SU-DHL-6 (cell line): ENCODE measurements at regions not wholly inside any gene's neighbourhood (a gene's known extent, or its start where the extent isn't known, plus 50 kb on each side); places are given as distances from the start of the nearest gene placed in this dataset.

Experiments used
- H2AFZ ChIP-seq: fragments of 200-600 bp; sonication (generic); 2 replicates; pipeline ENCODE4 v1.6.1; 2014; ENCODE audit warnings: low read depth, mild to moderate bottlenecking, moderate library complexity, mixed read lengths, antibody characterized with exemption, low read length; ENCODE audit not compliant: severe bottlenecking
- H3F3A ChIP-seq: fragments of 200-600 bp; shearing (Covaris generic); 2 replicates; pipeline ENCODE4 v1.6.0; 2016; ENCODE audit warnings: antibody characterized with exemption, mild to moderate bottlenecking; ENCODE audit not compliant: insufficient read depth
- H3K27ac ChIP-seq: fragments of 200-600 bp; sonication (generic); 2 replicates; pipeline ENCODE4 v1.5.1; 2016; ENCODE audit warnings: low read depth, mild to moderate bottlenecking, low read length, moderate library complexity, mixed read lengths
- H3K27me3 ChIP-seq: fragments of 200-600 bp; sonication (generic), shearing (Covaris generic); 2 replicates; pipeline ENCODE4 v1.6.0; 2014; ENCODE audit warnings: mild to moderate bottlenecking, low read length
- H3K36me3 ChIP-seq: fragments of 200-600 bp; sonication (generic); 2 replicates; pipeline ENCODE4 v1.6.1; 2014; ENCODE audit warnings: mild to moderate bottlenecking, low read length, mixed read lengths
- H3K4me2 ChIP-seq: fragments of 300-600, 200-600 bp; shearing (Covaris generic), sonication (generic); 2 replicates; pipeline ENCODE4 v1.6.0; 2014; ENCODE audit warnings: low read length, low read depth, mild to moderate bottlenecking; ENCODE audit not compliant: poor library complexity, severe bottlenecking
- H3K4me3 ChIP-seq: fragments of 200-600 bp; sonication (generic); 2 replicates; pipeline ENCODE4 v1.5.1; 2014; ENCODE audit warnings: antibody characterized with exemption, low read length, mild to moderate bottlenecking, mixed read lengths; ENCODE audit not compliant: insufficient read depth, poor library complexity, severe bottlenecking
- H3K79me2 ChIP-seq: fragments of 200-600 bp; sonication (generic); 2 replicates; pipeline ENCODE4 v1.6.1; 2014; ENCODE audit warnings: mild to moderate bottlenecking, low read length, moderate library complexity; ENCODE audit not compliant: insufficient read depth
- H3K9ac ChIP-seq: fragments of 200-600 bp; sonication (generic); 2 replicates; pipeline ENCODE4 v1.7.0; 2014; ENCODE audit warnings: mild to moderate bottlenecking, low read length
- H3K9me2 ChIP-seq: fragments of 200-600 bp; sonication (generic); replicated peaks from 2 replicates; pipeline ENCODE4 v1.6.1; 2014; ENCODE audit warnings: low read length; ENCODE audit not compliant: insufficient read depth
- H3K9me3 ChIP-seq: fragments of 200-600 bp; sonication (generic); 2 replicates; pipeline ENCODE4 v1.6.1; 2014; ENCODE audit warnings: low read length, mixed read lengths; ENCODE audit not compliant: insufficient read depth
- H4K20me1 ChIP-seq: fragments of 200-600 bp; sonication (generic); 2 replicates; pipeline ENCODE4 v1.6.1; 2014; ENCODE audit warnings: low read depth, mild to moderate bottlenecking, antibody characterized with exemption, low read length, moderate library complexity, mixed read lengths
- EZH2phosphoT487 ChIP-seq: fragments of 200-600 bp; sonication (generic), shearing (Covaris generic); conservative IDR thresholded peaks from 2 replicates; pipeline ENCODE4 v1.6.1; 2018; ENCODE audit warnings: mild to moderate bottlenecking, antibody characterized with exemption, low read length, moderate library complexity, mixed read lengths
- TF ChIP-seq, protein P1 (sequence below): fragments of 200-600 bp; sonication (generic); IDR thresholded peaks from one replicate; pipeline ENCODE4 v1.5.1; 2017; ENCODE audit warnings: antibody characterized with exemption, mild to moderate bottlenecking, low read length, moderate library complexity; ENCODE audit not compliant: insufficient read depth, poor library complexity, severe bottlenecking

GRCh38 chr5:174990909-174991308 is 266.5 kb downstream of the MSX2 start:
- Histone ChIP-seq H4K20me1 (no peaks in the 10 kb centered on the region), H3K36me3 (no peaks in the 10 kb centered on the region), H3K4me2 (no peak overlapping the region), H2AFZ (no peak overlapping the region), H3F3A (no peaks in the 10 kb centered on the region), H3K9me3 (no peaks in the 10 kb centered on the region), H3K27ac (no peak overlapping the region), H3K9ac (no peak overlapping the region), H3K4me3 (no peak overlapping the region), H3K9me2 (no peaks in the 10 kb centered on the region), H3K79me2 (no peaks in the 10 kb centered on the region), H3K27me3 (no peaks in the 10 kb centered on the region)
- no peak for TF ChIP-seq EZH2phosphoT487
- TF ChIP-seq, protein P1, sequence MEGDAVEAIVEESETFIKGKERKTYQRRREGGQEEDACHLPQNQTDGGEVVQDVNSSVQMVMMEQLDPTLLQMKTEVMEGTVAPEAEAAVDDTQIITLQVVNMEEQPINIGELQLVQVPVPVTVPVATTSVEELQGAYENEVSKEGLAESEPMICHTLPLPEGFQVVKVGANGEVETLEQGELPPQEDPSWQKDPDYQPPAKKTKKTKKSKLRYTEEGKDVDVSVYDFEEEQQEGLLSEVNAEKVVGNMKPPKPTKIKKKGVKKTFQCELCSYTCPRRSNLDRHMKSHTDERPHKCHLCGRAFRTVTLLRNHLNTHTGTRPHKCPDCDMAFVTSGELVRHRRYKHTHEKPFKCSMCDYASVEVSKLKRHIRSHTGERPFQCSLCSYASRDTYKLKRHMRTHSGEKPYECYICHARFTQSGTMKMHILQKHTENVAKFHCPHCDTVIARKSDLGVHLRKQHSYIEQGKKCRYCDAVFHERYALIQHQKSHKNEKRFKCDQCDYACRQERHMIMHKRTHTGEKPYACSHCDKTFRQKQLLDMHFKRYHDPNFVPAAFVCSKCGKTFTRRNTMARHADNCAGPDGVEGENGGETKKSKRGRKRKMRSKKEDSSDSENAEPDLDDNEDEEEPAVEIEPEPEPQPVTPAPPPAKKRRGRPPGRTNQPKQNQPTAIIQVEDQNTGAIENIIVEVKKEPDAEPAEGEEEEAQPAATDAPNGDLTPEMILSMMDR, result no peak

- Histone ChIP-seq H3K4me3 (no peak overlapping the region), H3K27me3 (no peaks in the 10 kb centered on the region), H3K9me3 (no peaks in the 10 kb centered on the region), H3K27ac (no peak overlapping the region), H3F3A (no peaks in the 10 kb centered on the region), H3K4me2 (no peak overlapping the region), H4K20me1 (no peaks in the 10 kb centered on the region), H3K9ac (no peak overlapping the region), H2AFZ (no peak overlapping the region), H3K36me3 (no peaks in the 10 kb centered on the region), H3K79me2 (no peaks in the 10 kb centered on the region), H3K9me2 (no peaks in the 10 kb centered on the region)
- TF ChIP-seq, protein P1, result no peak
- TF ChIP-seq EZH2phosphoT487, result no peak
These were observed 263.1 kb downstream of the MSX2 start for GRCh38 chr5:174987443-174988012.

- Histone ChIP-seq H3K9me2 (no peaks in the 10 kb centered on the region), H3K36me3 (no peaks in the 10 kb centered on the region), H2AFZ (no peak overlapping the region), H3K9ac (no peak overlapping the region), H3K27ac (no peak overlapping the region), H3K4me3 (no peak overlapping the region), H3F3A (no peaks in the 10 kb centered on the region), H3K4me2 (no peak overlapping the region), H3K27me3 (no peaks in the 10 kb centered on the region), H3K79me2 (no peaks in the 10 kb centered on the region), H4K20me1 (no peaks in the 10 kb centered on the region), H3K9me3 (no peaks in the 10 kb centered on the region)
- TF ChIP-seq, protein P1, result no peak
- TF ChIP-seq EZH2phosphoT487, result no peak
These were observed 260.5 kb downstream of the MSX2 start for GRCh38 chr5:174984863-174985262.
